RWPE2 (cell line): ENCODE measurements at regions not wholly inside any gene's neighbourhood (a gene's known extent, or its start where the extent isn't known, plus 50 kb on each side); places are given as distances from the start of the nearest gene placed in this dataset.

ENCODE experiments used
- ATAC-seq: fragments of 200-7000 bp; cut with Tn5 transposase; 3 replicates; pipeline ENCODE4 v1.9.1; 2021; ENCODE audit warnings: low read depth
- DNase-seq: peaks from one replicate; pipeline ENCODE4 v3.0.0-alpha.2; 2020; ENCODE audit warnings: low spot score
- H3K27ac ChIP-seq: fragments of 450-650 bp; 2 replicates; pipeline ENCODE4 v1.5.1; 2017; ENCODE audit warnings: mild to moderate bottlenecking; ENCODE audit not compliant: poor library complexity, severe bottlenecking
- H3K27me3 ChIP-seq: fragments of 250-450 bp; sonication (Bioruptor Pico); 2 replicates; pipeline ENCODE4 v1.5.1; 2021; ENCODE audit warnings: mild to moderate bottlenecking, moderate library complexity; ENCODE audit not compliant: insufficient read depth, poor library complexity, severe bottlenecking
- H3K36me3 ChIP-seq: fragments of 250-450 bp; sonication (Bioruptor Pico); 2 replicates; pipeline ENCODE4 v1.5.1; 2020; ENCODE audit warnings: low read depth, mild to moderate bottlenecking, moderate library complexity
- H3K4me1 ChIP-seq: fragments of 250-450 bp; sonication (Bioruptor Pico); 2 replicates; pipeline ENCODE4 v1.5.1; 2021; ENCODE audit warnings: mild to moderate bottlenecking, moderate library complexity; ENCODE audit not compliant: insufficient read depth, poor library complexity, severe bottlenecking
- H3K4me3 ChIP-seq: fragments of 250-450 bp; sonication (Bioruptor Pico); 2 replicates; pipeline ENCODE4 v1.5.1; 2021; ENCODE audit warnings: mild to moderate bottlenecking, moderate library complexity; ENCODE audit not compliant: severe bottlenecking
- H3K9me3 ChIP-seq: fragments of 250-450 bp; sonication (Bioruptor Pico); 2 replicates; pipeline ENCODE4 v1.5.1; 2021; ENCODE audit warnings: mild to moderate bottlenecking, moderate library complexity; ENCODE audit not compliant: severe bottlenecking
- CTCF ChIP-seq: fragments of 450-650 bp; IDR thresholded peaks from one replicate; pipeline ENCODE4 v1.5.1; 2017; ENCODE audit warnings: mild to moderate bottlenecking, moderate library complexity; ENCODE audit not compliant: poor library complexity, severe bottlenecking

GRCh38 chr3:1969281-1969680 lies 129.4 kb upstream of the CNTN4 start:
- Histone ChIP-seq H3K27me3 (no peaks in the 10 kb centered on the region), H3K9me3 (peaks cover 2% of the 10 kb centered on the region), H3K36me3 (no peaks in the 10 kb centered on the region), H3K4me1 (no peaks in the 10 kb centered on the region), H3K4me3 (no peak overlapping the region), H3K27ac (no peak overlapping the region)
- no peak for DNase-seq
- no peak for TF ChIP-seq CTCF
- no peak for ATAC-seq

- H3K4me3 ChIP-seq: no peak overlapping the region
- H3K9me3 ChIP-seq: peaks cover 2% of the 10 kb centered on the region
- H3K27ac ChIP-seq: no peak overlapping the region
- H3K4me1 ChIP-seq: no peaks in the 10 kb centered on the region
- TF ChIP-seq CTCF: no peak
- H3K27me3 ChIP-seq: no peaks in the 10 kb centered on the region
- ATAC-seq (0 out of 3 replicates have a peak, but pooled peaks have one; percentile 23), DNase-seq (no peak)
- H3K36me3 ChIP-seq: no peaks in the 10 kb centered on the region
Measured at GRCh38 chr3:1971780-1972179, 126.9 kb upstream of the CNTN4 start.

GRCh38 chr3:1979961-1980615 lies 118.6 kb upstream of the CNTN4 start:
- Histone ChIP-seq H3K36me3 (no peaks in the 10 kb centered on the region), H3K9me3 (no peaks in the 10 kb centered on the region), H3K27ac (no peak overlapping the region), H3K4me3 (no peak overlapping the region), H3K27me3 (no peaks in the 10 kb centered on the region), H3K4me1 (no peaks in the 10 kb centered on the region)
- DNase-seq (no peak), ATAC-seq (no peak)
- no peak for TF ChIP-seq CTCF

- Histone ChIP-seq H3K36me3 (no peaks in the 10 kb centered on the region), H3K27me3 (no peaks in the 10 kb centered on the region), H3K4me3 (no peak overlapping the region), H3K9me3 (no peaks in the 10 kb centered on the region), H3K4me1 (no peaks in the 10 kb centered on the region), H3K27ac (no peak overlapping the region)
- peak; percentile 39 for TF ChIP-seq CTCF
- ATAC-seq: peak; percentile 67; the same call in 2 of the 3 replicates
- no peak for DNase-seq
Measured at GRCh38 chr3:1987980-1988379, 110.7 kb upstream of the CNTN4 start.

GRCh38 chr3:1998739-1999138 lies 99.9 kb upstream of the CNTN4 start:
- H3K27me3 ChIP-seq: no peaks in the 10 kb centered on the region
- H3K9me3 ChIP-seq: no peaks in the 10 kb centered on the region
- no peaks in the 10 kb centered on the region for H3K36me3 ChIP-seq
- H3K27ac ChIP-seq: no peak overlapping the region
- ATAC-seq: no peak
- no peak for DNase-seq
- no peak for TF ChIP-seq CTCF
- no peak overlapping the region for H3K4me3 ChIP-seq
- H3K4me1 ChIP-seq: no peaks in the 10 kb centered on the region
